ENCODE measurements at regions not wholly inside any gene's neighbourhood (a gene's known extent, or its start where the extent isn't known, plus 50 kb on each side); places are given as distances from the start of the nearest gene placed in this dataset.

DNA sequence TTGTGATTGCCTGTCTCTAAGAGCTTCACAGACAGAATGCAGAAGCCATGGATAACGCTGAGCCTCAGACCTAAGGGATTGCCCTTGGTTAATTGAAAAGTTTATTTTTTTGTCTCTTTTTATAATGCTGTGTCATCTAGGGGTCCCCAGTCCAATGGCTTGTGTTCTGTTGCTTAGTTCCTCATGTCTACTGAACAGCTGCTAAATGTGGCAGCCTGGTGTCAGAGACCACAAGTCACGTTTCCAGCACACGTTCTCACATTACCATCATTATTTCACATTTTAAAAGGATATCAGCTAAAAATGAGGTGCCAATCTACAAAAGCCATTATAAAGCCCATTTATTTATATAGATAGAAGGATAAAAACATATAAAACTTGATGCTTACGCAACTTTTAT, 1362.0 kb downstream of the PCDH9 start:
- DNase-seq (ENCODE audit: low spot score): no peak
- CTCF ChIA-PET: interaction anchor here (0.6 kb wide), 1 partner anchor 82 kb away, joined by 3 read pairs; no protein-coding TSS in a partner anchor
- POLR2A ChIA-PET (ENCODE audit: low non-redundant PET): no interaction called here
- H3K27ac ChIP-seq: no peak overlapping the region
- TF ChIP-seq CTCF (conservative IDR thresholded peaks at IDR 0.05; ENCODE audit: low read depth): no peak

GRCh38 chr13:65866138-65866537, 1364.0 kb downstream of the PCDH9 start:
- H3K27ac ChIP-seq: no peak overlapping the region
- no peak for TF ChIP-seq CTCF (conservative IDR thresholded peaks at IDR 0.05; ENCODE audit: low read depth)
- DNase-seq (ENCODE audit: low spot score): no peak
- ChIA-PET CTCF (no interaction called here), POLR2A (ENCODE audit: low non-redundant PET) (no interaction called here)

- TF ChIP-seq CTCF (conservative IDR thresholded peaks at IDR 0.05; ENCODE audit: low read depth): no peak
- POLR2A ChIA-PET (ENCODE audit: low non-redundant PET): no interaction called here
- CTCF ChIA-PET: no interaction called here
These were observed 1364.9 kb downstream of the PCDH9 start for GRCh38 chr13:65865206-65865605.

DNA sequence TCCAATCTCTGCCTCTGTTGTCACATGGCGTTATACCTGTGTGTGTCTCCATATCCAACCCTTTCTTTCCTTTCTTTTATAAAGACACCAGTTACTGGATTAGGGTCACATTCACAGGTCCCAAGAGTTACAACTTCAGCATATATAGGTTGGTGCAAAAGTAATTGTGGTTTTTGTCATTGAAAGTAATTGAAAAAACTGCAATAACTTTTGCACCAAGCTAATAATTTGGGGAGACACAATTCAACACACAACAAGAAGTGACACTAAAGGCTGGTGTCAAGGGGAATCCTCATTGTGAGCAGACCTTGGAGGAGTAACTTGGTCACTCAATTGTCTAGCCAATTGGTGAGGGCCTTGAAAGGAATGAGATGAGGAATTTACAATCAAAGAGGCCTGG, 1366.1 kb downstream of the PCDH9 start:
- DNase-seq (ENCODE audit: low spot score): no peak
- no peak overlapping the region for H3K27ac ChIP-seq
- CTCF ChIA-PET: no interaction called here
- POLR2A ChIA-PET (ENCODE audit: low non-redundant PET): no interaction called here
- TF ChIP-seq CTCF (conservative IDR thresholded peaks at IDR 0.05; ENCODE audit: low read depth): no peak

More at GRCh38 chr13:65865206-65865605, 1364.9 kb downstream of the PCDH9 start:
- DNase-seq (ENCODE audit: low spot score): no peak
- no peak overlapping the region for H3K27ac ChIP-seq

- no peak for DNase-seq (ENCODE audit: low spot score)
- no peak overlapping the region for H3K27ac ChIP-seq
- ChIA-PET POLR2A (ENCODE audit: low non-redundant PET) (no interaction called here), CTCF (no interaction called here)
- no peak for TF ChIP-seq CTCF (conservative IDR thresholded peaks at IDR 0.05; ENCODE audit: low read depth)
These were observed 1369.8 kb downstream of the PCDH9 start for GRCh38 chr13:65860306-65860705.

GRCh38 chr13:65857942-65858565, 1372.1 kb downstream of the PCDH9 start:
- TF ChIP-seq CTCF (conservative IDR thresholded peaks at IDR 0.05; ENCODE audit: low read depth): no peak
- H3K27ac ChIP-seq: no peak overlapping the region
- ChIA-PET POLR2A (ENCODE audit: low non-redundant PET) (no interaction called here), CTCF (no interaction called here)
- no peak for DNase-seq (ENCODE audit: low spot score)
